KBM-7 (cell line): ENCODE measurements at regions not wholly inside any gene's neighbourhood (a gene's known extent, or its start where the extent isn't known, plus 50 kb on each side); places are given as distances from the start of the nearest gene placed in this dataset.
A peak's percentile ranks its signal among the peaks of the same experiment; 100 is the strongest.

Experiments
- DNase-seq: peaks from one replicate; pipeline ENCODE4 v3.0.0-alpha.2; 2015
- in situ Hi-C: fragments of 300-500 bp; cut with MboI; formaldehyde crosslinking; loops from 2 replicates; pipeline ENCODE4 v1.14.3; 2020; ENCODE audit warnings: low sequenced_read_pairs, low pct_unique_long_range_greater_than_20kb, mixed read lengths

GRCh38 chr6:115740907-115741306, 319.8 kb downstream of the FRK start:
- in situ Hi-C loops = no loop called here
- no peak for DNase-seq

DNA sequence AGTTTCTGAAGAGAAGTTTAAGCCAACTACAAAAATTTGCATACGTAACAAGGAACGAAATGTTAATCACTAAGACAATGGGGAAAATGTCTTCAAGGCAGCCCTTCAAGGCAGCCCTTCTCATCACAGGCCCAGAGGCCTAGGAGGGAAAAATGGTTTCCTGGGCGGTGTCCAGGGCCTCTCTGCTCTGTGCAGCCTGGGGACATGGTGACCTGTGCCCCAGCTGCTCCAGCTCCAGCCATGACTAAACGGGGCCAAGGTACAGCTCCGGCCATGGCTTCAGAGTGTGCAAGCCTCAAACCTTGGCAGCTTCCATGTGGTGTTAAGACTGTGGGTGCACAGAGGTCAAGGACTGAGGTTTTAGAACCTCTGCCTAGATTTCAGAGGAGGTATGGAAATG, 325.1 kb downstream of the FRK start:
- in situ Hi-C loops = no loop called here

GRCh38 chr6:115733426-115733825, 327.3 kb downstream of the FRK start:
- in situ Hi-C loops = no loop called here

More for the DNA sequence above, 325.1 kb downstream of the FRK start:
- no peak for DNase-seq

DNA sequence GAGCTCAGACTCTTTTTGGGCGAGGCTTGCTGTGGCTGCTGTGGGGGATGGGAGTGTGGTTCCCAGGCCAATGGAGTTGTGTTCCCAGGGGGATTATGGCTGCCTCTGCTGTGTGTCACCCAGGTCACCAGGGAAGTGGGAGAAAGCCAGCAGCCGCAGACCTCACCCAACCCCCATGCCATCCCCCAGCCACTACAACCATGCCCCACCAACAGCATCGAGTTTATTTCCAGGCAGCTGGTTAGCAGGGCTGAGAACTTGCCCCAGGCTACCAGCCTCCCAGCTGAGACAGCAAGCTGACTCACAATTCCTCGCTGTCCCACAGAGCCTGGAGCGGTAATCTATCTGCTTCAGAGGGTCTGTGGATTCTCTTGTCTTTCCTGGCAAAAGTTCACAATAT, 331.7 kb downstream of the FRK start:
- DNase-seq = no peak
- in situ Hi-C loops = no loop called here

More at GRCh38 chr6:115733426-115733825, 327.3 kb downstream of the FRK start:
- no peak for DNase-seq

DNA sequence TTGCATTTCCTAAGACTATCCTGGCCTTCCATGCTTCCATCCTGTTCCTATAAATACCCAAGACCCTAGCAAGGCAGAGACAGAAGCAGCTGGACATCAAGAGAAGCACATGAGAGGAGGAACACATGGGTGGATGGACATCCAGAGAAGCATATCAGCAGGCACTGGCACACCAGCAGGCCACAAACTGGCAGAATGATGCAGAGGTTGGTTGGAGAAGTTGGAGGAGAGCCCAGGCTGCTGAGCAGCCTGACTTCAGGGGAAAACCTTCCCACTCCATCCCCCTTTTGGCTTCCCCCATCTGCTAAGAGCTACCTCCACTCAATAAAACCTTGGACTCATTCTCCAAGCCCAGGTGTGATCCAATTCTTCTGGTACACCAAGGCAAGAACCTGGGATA, 332.5 kb downstream of the FRK start:
- in situ Hi-C loops = no loop called here
- no peak for DNase-seq

DNA sequence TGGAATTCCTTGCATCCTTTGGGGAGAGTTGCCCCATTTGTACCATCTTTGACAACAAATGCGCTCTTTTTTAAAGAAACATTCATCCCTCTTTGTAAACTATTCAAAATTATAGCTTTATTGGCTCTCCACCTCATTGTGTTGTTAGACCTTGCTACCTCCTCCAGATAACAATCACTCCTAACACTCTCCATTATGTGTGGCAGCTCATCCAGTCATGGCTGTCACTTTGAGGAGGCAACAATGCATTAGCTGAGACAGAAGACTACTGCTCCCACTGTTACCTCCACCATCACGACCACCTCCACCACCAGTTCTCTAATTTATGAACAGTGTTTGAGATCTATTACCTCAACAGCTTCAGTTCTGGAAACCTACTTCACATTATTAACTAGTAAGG, 339.1 kb downstream of the FRK start:
- no peak for DNase-seq
- in situ Hi-C loops = no loop called here

- in situ Hi-C loops = no loop called here
- no peak for DNase-seq
These were observed 339.8 kb downstream of the FRK start for GRCh38 chr6:115720900-115721299.

GRCh38 chr6:115717472-115717871, 343.2 kb downstream of the FRK start:
- in situ Hi-C loops = no loop called here
- DNase-seq = peak; percentile 1

GRCh38 chr6:115717062-115717461, 343.6 kb downstream of the FRK start:
- in situ Hi-C loops = no loop called here
- DNase-seq = no peak

DNA sequence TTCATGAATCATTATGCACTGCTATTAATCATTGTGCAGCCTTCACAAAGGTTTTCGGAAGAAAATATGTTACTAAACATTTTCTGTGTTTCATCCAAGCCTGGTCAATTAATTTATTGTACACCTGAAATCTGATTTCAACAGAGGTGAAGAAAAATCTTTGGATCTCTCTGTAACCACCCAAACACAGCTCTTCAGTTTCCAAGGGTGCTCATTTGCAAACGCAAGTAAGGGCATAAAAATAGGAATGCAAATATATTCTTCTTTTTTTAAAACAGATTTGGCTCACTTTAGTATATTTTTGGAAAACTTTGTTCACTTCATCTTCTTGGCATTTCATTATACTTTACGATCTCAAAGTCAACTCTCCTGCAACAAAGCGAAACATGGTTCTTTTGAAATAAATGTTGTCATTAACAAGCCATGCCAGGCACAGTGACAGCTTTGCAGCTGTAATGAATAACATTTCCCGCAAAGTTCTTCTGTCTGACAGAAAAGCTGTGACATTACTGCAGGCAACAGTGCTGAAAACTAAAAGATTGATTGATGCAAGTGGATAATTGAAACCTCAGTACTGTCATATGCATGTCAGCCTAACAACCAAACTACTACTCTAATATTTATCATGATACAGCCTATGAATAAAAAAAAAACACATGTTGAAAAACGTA, 348.3 kb downstream of the FRK start:
- no peak for DNase-seq

GRCh38 chr6:115708850-115709249, 351.8 kb downstream of the FRK start:
- in situ Hi-C loops = no loop called here
- no peak for DNase-seq

More for the DNA sequence above, 348.3 kb downstream of the FRK start:
- in situ Hi-C loops = no loop called here

GRCh38 chr6:115706981-115707380, 353.7 kb downstream of the FRK start:
- no peak for DNase-seq
- in situ Hi-C loops = no loop called here

GRCh38 chr6:115706324-115706723, 354.4 kb downstream of the FRK start:
- in situ Hi-C loops = no loop called here
- no peak for DNase-seq

GRCh38 chr6:115704028-115704427, 356.7 kb downstream of the FRK start:
- in situ Hi-C loops = no loop called here
- DNase-seq = no peak

GRCh38 chr6:115691433-115691832, 369.3 kb downstream of the FRK start:
- in situ Hi-C loops = no loop called here
- no peak for DNase-seq

GRCh38 chr6:115690854-115691253, 369.8 kb downstream of the FRK start:
- in situ Hi-C loops = no loop called here
- no peak for DNase-seq

GRCh38 chr6:115681978-115682775, 378.5 kb downstream of the FRK start:
- DNase-seq = no peak
- in situ Hi-C loops = no loop called here

DNA sequence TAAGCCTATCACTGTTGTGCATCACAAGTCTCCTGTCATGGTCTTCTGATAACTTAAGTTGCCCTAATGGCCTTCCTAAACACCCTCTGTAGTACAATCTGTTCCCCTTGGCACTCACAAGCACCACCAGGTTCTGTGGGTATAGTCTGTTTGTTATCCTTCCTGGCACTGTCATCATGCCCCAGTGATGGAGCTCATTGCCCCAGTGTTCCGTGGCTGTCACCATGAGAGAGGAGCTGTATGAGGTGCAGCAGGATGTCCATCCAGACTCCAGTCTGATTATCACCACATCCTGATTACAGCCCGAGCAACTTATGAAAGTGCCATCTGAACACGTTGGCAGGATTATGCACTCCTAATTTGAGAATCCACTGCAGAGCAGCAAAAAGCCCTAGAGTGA, 380.1 kb downstream of the FRK start:
- in situ Hi-C loops = no loop called here
- DNase-seq = no peak

GRCh38 chr6:115677198-115677597, 383.5 kb downstream of the FRK start:
- in situ Hi-C loops = no loop called here
- no peak for DNase-seq

DNA sequence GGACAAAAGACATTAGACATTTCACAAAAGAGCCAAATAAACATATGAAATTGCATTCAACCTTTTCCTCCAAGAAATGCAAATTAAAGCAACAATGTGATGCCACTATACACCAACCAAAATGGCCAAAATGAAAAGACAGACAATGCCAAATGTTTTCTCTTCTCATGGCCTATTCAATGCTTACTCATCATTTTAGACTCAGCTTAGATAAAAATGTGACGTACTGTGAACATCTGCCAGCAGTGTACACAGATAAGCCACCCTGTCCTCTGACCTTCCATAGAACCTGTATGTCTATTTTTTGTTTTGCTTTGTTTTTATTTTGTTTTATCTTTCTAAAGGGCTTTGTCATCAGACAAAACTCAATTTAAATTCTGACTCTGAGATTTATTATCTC, 385.2 kb downstream of the FRK start:
- no peak for DNase-seq
- in situ Hi-C loops = no loop called here

DNA sequence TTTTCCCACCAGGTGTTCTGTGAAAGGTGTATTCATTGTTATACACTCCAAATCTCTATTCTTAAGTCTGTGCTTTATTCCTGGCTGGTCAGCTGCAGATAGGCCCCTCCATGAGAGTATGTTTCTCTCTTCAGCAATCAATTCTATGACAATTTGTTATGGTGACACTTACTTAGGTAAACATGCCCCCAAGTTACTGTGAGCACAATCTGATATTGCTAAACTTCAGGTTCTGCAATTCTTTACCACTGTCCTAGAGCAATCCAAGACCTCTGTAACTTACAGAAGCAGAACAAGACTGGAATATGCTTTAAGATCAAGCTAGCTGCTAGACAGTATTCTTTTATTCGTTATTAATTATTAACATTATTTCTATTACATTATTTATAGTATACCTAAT, 391.9 kb downstream of the FRK start:
- in situ Hi-C loops = no loop called here
- no peak for DNase-seq
